ENCODE measurements at regions not wholly inside any gene's neighbourhood (a gene's known extent, or its start where the extent isn't known, plus 50 kb on each side); places are given as distances from the start of the nearest gene placed in this dataset.

- DNase-seq (ENCODE audit: low read depth in 2 of 3, low spot score in 2 of 3) = no peak
Observed at GRCh38 chr1:2969011-2969844, 52.0 kb upstream of the ACTRT2 start.

GRCh38 chr1:2969845-2970291 is 51.4 kb upstream of the ACTRT2 start:
- no peak for DNase-seq (ENCODE audit: low read depth in 2 of 3, low spot score in 2 of 3)

GRCh38 chr1:2970311-2971071 is 50.8 kb upstream of the ACTRT2 start:
- DNase-seq (ENCODE audit: low read depth in 2 of 3, low spot score in 2 of 3) = no peak

GRCh38 chr1:2971101-2971501 is 50.2 kb upstream of the ACTRT2 start:
- no peak for DNase-seq (ENCODE audit: low read depth in 2 of 3, low spot score in 2 of 3)

Data from activated CD8-positive, alpha-beta memory T cell treated with anti-CD3 and anti-CD28 coated beads for 48 hours (primary cell).